ENCODE measurements at regions not wholly inside any gene's neighbourhood (a gene's known extent, or its start where the extent isn't known, plus 50 kb on each side); places are given as distances from the start of the nearest gene placed in this dataset.

DNA sequence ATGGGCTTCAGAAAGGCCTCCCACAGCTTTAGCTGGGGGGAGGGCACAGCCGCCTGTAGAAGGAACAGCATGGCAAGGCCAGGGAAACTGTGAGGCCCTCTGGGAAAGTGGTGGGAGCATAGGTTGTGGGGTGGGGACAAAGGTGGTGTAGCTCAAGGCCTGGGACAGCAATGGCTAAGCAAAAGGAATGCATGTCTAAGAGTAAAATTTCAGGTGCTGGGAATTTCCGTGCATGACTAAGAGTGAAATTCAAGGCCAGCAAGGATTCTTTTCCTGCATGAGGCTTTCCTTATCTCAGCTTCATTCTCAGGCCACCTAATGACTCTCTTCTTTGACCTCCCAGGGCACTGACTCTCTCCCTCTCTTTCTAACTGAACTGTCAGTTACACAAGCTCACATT, 86.5 kb upstream of the WNT4 start (continued):
- TF ChIP-seq, protein P1, sequence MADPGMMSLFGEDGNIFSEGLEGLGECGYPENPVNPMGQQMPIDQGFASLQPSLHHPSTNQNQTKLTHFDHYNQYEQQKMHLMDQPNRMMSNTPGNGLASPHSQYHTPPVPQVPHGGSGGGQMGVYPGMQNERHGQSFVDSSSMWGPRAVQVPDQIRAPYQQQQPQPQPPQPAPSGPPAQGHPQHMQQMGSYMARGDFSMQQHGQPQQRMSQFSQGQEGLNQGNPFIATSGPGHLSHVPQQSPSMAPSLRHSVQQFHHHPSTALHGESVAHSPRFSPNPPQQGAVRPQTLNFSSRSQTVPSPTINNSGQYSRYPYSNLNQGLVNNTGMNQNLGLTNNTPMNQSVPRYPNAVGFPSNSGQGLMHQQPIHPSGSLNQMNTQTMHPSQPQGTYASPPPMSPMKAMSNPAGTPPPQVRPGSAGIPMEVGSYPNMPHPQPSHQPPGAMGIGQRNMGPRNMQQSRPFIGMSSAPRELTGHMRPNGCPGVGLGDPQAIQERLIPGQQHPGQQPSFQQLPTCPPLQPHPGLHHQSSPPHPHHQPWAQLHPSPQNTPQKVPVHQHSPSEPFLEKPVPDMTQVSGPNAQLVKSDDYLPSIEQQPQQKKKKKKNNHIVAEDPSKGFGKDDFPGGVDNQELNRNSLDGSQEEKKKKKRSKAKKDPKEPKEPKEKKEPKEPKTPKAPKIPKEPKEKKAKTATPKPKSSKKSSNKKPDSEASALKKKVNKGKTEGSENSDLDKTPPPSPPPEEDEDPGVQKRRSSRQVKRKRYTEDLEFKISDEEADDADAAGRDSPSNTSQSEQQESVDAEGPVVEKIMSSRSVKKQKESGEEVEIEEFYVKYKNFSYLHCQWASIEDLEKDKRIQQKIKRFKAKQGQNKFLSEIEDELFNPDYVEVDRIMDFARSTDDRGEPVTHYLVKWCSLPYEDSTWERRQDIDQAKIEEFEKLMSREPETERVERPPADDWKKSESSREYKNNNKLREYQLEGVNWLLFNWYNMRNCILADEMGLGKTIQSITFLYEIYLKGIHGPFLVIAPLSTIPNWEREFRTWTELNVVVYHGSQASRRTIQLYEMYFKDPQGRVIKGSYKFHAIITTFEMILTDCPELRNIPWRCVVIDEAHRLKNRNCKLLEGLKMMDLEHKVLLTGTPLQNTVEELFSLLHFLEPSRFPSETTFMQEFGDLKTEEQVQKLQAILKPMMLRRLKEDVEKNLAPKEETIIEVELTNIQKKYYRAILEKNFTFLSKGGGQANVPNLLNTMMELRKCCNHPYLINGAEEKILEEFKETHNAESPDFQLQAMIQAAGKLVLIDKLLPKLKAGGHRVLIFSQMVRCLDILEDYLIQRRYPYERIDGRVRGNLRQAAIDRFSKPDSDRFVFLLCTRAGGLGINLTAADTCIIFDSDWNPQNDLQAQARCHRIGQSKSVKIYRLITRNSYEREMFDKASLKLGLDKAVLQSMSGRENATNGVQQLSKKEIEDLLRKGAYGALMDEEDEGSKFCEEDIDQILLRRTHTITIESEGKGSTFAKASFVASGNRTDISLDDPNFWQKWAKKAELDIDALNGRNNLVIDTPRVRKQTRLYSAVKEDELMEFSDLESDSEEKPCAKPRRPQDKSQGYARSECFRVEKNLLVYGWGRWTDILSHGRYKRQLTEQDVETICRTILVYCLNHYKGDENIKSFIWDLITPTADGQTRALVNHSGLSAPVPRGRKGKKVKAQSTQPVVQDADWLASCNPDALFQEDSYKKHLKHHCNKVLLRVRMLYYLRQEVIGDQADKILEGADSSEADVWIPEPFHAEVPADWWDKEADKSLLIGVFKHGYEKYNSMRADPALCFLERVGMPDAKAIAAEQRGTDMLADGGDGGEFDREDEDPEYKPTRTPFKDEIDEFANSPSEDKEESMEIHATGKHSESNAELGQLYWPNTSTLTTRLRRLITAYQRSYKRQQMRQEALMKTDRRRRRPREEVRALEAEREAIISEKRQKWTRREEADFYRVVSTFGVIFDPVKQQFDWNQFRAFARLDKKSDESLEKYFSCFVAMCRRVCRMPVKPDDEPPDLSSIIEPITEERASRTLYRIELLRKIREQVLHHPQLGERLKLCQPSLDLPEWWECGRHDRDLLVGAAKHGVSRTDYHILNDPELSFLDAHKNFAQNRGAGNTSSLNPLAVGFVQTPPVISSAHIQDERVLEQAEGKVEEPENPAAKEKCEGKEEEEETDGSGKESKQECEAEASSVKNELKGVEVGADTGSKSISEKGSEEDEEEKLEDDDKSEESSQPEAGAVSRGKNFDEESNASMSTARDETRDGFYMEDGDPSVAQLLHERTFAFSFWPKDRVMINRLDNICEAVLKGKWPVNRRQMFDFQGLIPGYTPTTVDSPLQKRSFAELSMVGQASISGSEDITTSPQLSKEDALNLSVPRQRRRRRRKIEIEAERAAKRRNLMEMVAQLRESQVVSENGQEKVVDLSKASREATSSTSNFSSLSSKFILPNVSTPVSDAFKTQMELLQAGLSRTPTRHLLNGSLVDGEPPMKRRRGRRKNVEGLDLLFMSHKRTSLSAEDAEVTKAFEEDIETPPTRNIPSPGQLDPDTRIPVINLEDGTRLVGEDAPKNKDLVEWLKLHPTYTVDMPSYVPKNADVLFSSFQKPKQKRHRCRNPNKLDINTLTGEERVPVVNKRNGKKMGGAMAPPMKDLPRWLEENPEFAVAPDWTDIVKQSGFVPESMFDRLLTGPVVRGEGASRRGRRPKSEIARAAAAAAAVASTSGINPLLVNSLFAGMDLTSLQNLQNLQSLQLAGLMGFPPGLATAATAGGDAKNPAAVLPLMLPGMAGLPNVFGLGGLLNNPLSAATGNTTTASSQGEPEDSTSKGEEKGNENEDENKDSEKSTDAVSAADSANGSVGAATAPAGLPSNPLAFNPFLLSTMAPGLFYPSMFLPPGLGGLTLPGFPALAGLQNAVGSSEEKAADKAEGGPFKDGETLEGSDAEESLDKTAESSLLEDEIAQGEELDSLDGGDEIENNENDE (IDR thresholded peaks at IDR 0.05; ENCODE audit: insufficient replicate concordance, low read length): no peak
- no peak for TF ChIP-seq KDM5A (IDR thresholded peaks at IDR 0.05; ENCODE audit: low read length)
- TF ChIP-seq BRCA1 (IDR thresholded peaks at IDR 0.05; ENCODE audit: low read depth, low read length): no peak
- no peak for TF ChIP-seq SIX5 (IDR thresholded peaks at IDR 0.05; ENCODE audit: low read depth, low read length)
- no peak for TF ChIP-seq HDAC2 (IDR thresholded peaks at IDR 0.05; ENCODE audit: borderline replicate concordance in 1 of 2, low read depth in 2 of 2, low read length in 2 of 2)
- no peak for TF ChIP-seq MAFK (IDR thresholded peaks at IDR 0.05; ENCODE audit: low read depth, low read length)

All from H1 (cell line).